ENCODE measurements at regions not wholly inside any gene's neighbourhood (a gene's known extent, or its start where the extent isn't known, plus 50 kb on each side); places are given as distances from the start of the nearest gene placed in this dataset.

DNA sequence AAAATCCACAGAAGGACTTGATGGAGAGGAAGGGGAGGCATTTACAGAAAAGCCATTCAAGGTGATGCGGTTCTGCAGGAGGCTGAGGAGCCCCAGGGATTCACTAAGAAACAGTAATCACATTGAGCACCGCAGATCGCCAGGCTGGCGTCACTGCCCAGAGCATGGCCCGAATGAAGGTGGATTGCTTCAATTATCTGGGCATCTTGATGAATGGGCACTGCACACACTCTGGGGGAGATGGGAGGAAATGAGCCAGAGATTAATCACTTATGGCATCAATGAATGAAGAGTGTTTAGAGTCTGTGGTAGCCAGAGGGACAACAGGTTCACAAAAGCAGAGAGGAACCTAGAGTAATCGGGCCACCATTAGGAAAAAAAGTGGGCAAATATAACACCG lies 292.1 kb downstream of the ZEB1 start:
- TF ChIP-seq CTCF (IDR thresholded peaks at IDR 0.05) (no peak), EZH2 (IDR thresholded peaks at IDR 0.05) (no peak), EZH2phosphoT487 (IDR thresholded peaks at IDR 0.05) (no peak)
